Brain pericyte (primary cell): ENCODE measurements at regions not wholly inside any gene's neighbourhood (a gene's known extent, or its start where the extent isn't known, plus 50 kb on each side); places are given as distances from the start of the nearest gene placed in this dataset.
A peak's percentile ranks its signal among the peaks of the same experiment; 100 is the strongest.
"Not testable (repeated sequence)": the region's sequence is repeated elsewhere in the genome, so short reads cannot be mapped to it uniquely, and the experiment has no call there.

Experiments used
- DNase-seq: peaks from one replicate; pipeline ENCODE4 v3.0.0-alpha.2; 2012; ENCODE audit warnings: low read depth, low spot score

DNA sequence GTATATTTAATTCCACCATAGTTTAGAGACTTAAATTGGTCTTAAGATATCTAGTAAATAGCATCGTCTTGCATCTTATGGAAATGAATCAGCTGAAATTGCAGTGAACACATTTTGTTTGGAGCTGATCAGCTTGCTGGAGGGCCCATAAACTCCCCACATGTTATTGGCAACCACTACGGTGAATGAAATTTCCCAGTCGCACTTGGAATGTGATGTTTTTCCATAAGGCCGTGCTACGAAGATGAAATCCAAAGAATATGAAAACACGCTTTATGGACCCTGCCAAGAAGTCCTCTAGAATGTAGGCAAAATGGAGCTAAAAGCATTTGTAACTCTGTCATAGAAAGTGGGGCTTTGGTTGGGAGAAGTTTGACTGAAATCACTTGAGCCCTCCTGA, 572.1 kb downstream of the ACTL7B start:
- no peak for DNase-seq

GRCh38 chr9:108282872-108283271, 572.9 kb downstream of the ACTL7B start:
- no peak for DNase-seq

GRCh38 chr9:108281696-108282095, 574.1 kb downstream of the ACTL7B start:
- no peak for DNase-seq

GRCh38 chr9:108278341-108278740, 577.4 kb downstream of the ACTL7B start:
- no peak for DNase-seq

- no peak for DNase-seq
These were observed 578.6 kb downstream of the ACTL7B start for GRCh38 chr9:108277216-108277615.

DNA sequence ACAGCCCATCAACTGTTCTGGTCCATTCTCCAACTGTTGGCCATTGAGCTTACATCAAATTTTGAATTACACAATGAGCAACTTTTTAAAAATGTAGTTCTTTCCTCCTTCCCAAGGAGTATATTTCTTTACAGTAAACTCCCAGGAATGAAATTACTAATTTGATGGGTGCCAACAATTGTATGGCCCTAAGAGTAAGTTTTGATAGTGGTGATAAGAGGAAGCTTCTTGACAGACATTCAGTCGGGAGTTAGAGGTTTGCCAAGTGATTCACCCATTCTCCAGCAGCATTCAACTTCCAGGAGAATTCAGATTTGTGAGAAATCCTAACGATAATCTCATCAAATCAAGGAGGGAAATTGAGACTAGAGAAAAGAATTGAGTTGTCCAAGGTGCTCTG, 579.9 kb downstream of the ACTL7B start:
- DNase-seq, result no peak

GRCh38 chr9:108274971-108275370, 580.8 kb downstream of the ACTL7B start:
- no peak for DNase-seq

GRCh38 chr9:108273988-108274387, 581.8 kb downstream of the ACTL7B start:
- DNase-seq, result no peak

DNA sequence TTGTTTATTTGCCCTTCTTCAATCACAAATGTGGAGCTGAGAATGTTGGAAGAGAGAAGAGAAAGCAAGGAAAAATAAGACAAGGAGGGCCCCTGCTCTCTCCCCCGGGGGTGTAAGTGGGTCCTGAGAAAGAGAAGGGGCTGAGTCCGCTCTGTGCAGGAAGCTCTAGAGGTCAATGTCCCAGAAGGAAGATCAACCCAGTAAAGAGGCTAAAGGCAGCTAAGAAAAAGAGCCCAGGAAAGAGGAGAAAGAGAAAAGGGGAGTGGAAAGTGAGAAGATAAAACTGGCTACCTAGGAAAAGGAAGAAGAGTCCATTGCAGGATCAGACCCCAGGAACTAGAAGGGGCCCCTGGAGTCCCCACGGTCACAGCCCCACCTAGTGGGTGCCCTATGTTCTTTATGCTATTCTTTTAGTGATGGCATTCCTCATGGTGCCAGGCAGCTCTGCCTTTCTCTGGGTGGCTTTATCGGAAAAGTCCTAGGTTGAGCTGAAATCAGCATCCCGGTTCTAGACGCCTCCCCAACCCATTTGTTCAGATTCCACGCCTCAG, 583.4 kb downstream of the ACTL7B start:
- DNase-seq, result no peak

DNA sequence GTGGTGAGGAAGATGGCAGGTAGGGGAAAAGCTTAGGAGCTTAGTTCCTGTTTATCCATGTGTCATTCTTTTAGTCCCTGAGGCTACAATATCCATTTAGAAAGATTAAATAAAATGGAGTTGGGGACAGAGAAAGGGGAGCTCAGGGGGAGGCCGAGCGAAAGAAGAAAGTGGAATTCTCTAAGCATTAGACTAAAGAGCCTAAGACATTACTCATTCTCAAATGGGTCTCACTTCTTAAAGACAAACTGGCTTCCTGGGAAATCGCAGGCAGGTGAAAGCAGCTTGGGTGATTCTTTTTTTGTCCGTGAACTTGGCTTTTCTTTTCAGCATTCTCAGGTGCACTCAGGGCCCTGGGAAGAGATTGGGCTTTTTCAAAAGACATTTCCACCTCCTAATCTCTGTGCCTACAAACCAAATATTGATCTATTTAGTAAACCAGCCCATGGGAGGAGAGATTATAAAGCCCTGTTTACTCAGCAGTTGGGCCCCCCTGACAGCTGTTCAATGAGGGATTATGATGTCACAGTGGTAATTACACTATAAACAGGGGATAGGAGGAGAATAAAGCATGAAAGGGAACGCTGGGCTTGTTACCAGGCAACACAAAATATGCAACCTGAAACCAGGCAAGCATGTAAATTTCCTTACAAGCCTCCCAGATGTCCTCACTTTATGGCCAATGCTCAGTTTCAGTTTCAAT, 584.0 kb downstream of the ACTL7B start:
- DNase-seq, result peak; percentile 43

DNA sequence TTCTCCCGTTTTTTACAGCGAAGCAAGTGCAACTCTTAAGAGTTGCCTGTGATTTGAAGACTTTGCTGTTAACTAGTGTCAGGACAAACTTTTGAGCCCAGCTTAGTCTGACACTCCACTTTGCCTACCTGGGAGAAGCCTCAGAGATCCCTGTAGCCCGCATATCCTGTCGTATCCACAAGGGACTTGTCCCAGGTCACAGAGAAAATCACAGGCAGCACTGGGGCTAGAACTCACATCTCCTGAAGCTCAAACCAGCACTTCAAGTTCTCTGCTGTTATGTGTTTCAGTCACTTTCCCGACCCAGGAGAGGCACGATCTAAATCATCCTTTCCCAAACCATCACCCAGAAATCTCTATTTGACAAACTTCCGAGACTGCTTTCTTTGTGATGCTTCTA, 584.5 kb downstream of the ACTL7B start:
- no peak for DNase-seq

- DNase-seq, result no peak
These were observed 585.2 kb downstream of the ACTL7B start for GRCh38 chr9:108270561-108270960.

DNA sequence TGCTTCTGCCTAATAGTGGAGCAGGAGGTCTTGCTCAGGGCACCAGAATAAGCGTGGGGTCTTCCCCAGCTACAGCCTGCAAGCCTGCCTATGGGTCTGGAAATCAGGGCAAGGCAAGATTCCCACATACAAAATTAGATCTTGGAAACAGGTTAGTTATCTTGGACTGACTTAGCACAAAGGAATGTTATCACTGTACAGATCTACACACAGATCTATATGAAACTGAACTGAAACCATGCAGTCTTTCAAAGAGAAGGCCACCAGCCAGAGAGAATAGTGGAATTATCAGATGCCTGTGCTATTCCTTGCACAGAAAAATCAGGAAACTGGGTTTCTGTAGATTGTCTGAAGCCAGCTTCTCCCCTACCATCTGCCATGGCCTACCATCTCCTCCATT, 585.7 kb downstream of the ACTL7B start:
- no peak for DNase-seq

DNA sequence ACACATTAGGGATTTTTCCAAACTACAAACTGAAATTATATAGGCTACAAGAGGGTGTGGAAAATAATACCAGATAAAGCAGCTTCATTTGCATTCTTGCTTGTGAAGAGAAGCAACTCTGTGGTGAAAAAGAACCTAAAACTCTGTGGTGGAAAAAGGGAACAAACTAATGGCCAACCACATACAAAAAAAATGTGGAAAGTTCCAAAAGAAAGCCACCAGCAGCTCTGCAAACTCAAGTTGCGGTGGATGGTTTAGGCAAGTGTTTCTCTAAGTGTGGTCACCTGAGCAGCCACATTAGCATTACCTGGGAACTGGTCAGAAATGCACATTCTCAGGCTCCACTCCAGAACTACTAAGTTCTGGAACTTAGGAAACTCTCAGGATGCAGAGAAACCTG, 586.4 kb downstream of the ACTL7B start:
- DNase-seq, result no peak

DNA sequence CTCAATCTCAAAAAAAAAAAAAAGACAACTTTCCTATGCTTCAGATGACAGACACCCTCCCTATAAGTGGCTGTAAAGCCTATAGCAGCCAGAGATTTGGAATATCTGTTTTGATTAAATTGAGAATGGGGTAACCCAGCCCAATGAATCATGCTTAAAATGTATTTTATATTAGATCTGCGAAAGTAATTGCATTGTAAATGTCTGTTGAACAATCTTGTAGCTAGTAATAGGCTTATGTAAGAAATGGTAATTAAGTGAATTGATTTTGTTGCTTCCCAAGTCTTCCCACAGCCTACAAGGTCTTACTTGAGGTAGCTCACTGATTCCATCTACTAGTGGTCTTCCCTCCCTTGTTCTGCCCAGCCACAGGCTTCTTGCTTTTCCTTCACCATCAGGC, 590.7 kb downstream of the ACTL7B start:
- DNase-seq, result no peak

DNA sequence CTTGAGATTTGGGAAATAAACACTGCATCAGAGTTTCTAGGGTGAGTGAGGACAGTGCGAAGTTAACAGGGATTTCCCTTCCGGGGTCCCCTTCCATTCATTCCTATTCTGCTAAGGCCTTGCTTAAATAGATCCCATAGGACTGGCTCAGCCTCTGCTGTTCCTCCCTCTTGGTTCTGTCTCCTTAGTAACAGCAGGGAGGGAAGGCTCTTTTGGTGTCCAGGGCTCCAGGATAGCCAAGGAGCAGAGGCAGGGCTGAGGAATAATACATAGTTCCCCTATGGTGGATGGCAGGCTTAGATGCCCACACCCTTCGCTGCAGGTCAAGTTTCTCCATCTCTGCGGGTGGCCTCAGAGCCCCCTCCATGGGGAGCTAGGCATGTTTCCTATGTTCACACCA, 591.7 kb downstream of the ACTL7B start:
- no peak for DNase-seq

DNA sequence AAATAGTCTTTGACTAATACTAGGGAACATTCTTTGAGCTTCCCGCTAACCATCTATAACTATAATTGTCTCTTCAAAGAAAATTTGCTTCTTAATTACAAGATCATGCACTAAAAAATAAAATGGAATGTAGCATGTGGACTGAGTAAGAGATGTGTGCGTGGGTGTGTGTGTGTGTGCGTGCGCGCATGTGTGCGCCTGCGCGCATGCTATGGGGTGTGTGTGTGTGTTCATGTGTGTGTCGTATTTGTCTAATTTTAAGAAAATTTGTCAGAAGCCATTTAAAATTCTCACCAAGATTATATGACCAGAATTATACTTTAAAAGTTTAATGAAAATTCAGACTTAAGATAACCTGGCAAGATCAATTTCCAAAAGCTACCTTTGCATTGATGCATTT, 593.0 kb downstream of the ACTL7B start:
- no peak for DNase-seq

- DNase-seq, result no peak
These were observed 595.7 kb downstream of the ACTL7B start for GRCh38 chr9:108259917-108260675.

DNA sequence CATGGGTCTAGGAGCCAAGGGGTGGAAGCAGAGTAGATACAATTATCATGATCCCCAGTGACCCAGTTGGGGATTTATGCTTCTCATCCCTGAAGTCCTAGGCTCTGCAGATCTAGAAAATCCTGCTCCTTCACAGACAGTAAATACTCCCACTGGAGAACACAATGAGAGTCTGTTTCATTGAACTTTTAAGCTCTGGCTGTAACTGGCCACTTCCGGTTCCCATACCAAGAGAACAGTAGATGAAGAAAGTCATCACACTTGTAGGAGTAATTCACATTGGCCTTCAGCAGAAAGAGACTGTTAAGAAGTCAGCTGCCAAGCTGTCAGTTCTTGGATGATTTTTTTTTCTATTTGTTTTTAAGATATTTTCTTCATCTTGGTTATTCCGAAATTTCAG, 597.1 kb downstream of the ACTL7B start:
- no peak for DNase-seq

GRCh38 chr9:108257382-108257781, 598.4 kb downstream of the ACTL7B start:
- no peak for DNase-seq

- DNase-seq, result no peak
These were observed 601.5 kb downstream of the ACTL7B start for GRCh38 chr9:108254236-108254635.

- not testable (repeated sequence) for DNase-seq
These were observed 608.4 kb downstream of the ACTL7B start for GRCh38 chr9:108247391-108247790.

- no peak for DNase-seq
These were observed 609.9 kb downstream of the ACTL7B start for GRCh38 chr9:108245901-108246300.
